ENCODE measurements at regions not wholly inside any gene's neighbourhood (a gene's known extent, or its start where the extent isn't known, plus 50 kb on each side); places are given as distances from the start of the nearest gene placed in this dataset.

- H4K91ac ChIP-seq (ENCODE audit: insufficient read depth, low read depth, low read length), result no peak overlapping the region
- H3K27ac ChIP-seq (ENCODE audit: insufficient read depth, low read length), result no peak overlapping the region
- H4K8ac ChIP-seq (ENCODE audit: low read depth in 2 of 2, low read length in 2 of 2), result no peak overlapping the region
- H2BK20ac ChIP-seq (ENCODE audit: low read depth, low read length), result no peak overlapping the region
- ATAC-seq (ENCODE audit: low read depth) (no peak), DNase-seq (no peak)
- no peak overlapping the region for H3K14ac ChIP-seq (replicated peaks; ENCODE audit: low read depth, low read length)
- no peaks in the 10 kb centered on the region for H3K9me1 ChIP-seq (ENCODE audit: insufficient read depth, low read length)
- H2BK120ac ChIP-seq (ENCODE audit: low read depth, low read length), result no peak overlapping the region
- no peaks in the 10 kb centered on the region for H3K36me3 ChIP-seq (ENCODE audit: control insufficient read depth, insufficient read depth, low read length)
- H2BK15ac ChIP-seq (ENCODE audit: low read depth, low read length), result no peak overlapping the region
- no peak overlapping the region for H3K4me3 ChIP-seq (ENCODE audit: insufficient read depth, low read depth, low read length)
- H3K27me3 ChIP-seq (ENCODE audit: control insufficient read depth, insufficient read depth, low read length), result no peaks in the 10 kb centered on the region
- no peaks in the 10 kb centered on the region for H3K4me1 ChIP-seq (ENCODE audit: control insufficient read depth, insufficient read depth, low read length)
- H3K56ac ChIP-seq (ENCODE audit: extremely low read depth, insufficient read depth, low read length), result no peak overlapping the region
- no peak overlapping the region for H2BK5ac ChIP-seq (ENCODE audit: low read depth, low read length, poor library complexity, severe bottlenecking)
- H3K23ac ChIP-seq (ENCODE audit: low read depth, low read length), result no peak overlapping the region
- H3K9ac ChIP-seq (ENCODE audit: low read depth, low read length), result no peak overlapping the region
- no TSS peak for BruUV-seq (replicated peaks)
- H3K9me3 ChIP-seq (ENCODE audit: control insufficient read depth, insufficient read depth, low read length), result no peaks in the 10 kb centered on the region
- no peaks in the 10 kb centered on the region for H3K79me1 ChIP-seq (ENCODE audit: low read depth in 1 of 2, low read length in 2 of 2)
- POLR2A ChIA-PET (ENCODE audit: unreplicated experiment), result no interaction called here
- intact Hi-C loops (cut with micrococcal nuclease) (no loop called here), dilution Hi-C loops (cut with HindIII; ENCODE audit: low sequenced_read_pairs, unreplicated experiment) (no loop called here), in situ Hi-C loops (cut with MboI; ENCODE audit: low sequenced_read_pairs) (no loop called here)
- no peak overlapping the region for H3K4ac ChIP-seq (ENCODE audit: low read depth, low read length)
- no peak overlapping the region for H2AK5ac ChIP-seq (ENCODE audit: low read depth, low read length)
- CTCF ChIA-PET, result interaction anchor here (0.7 kb wide), 1 partner anchor 1262 kb away, joined by 4 read pairs; no protein-coding TSS in a partner anchor
- no peak overlapping the region for H4K5ac ChIP-seq (ENCODE audit: low read depth, low read length)
- no peak overlapping the region for H3K4me2 ChIP-seq (ENCODE audit: low read depth, low read length)
- H4K20me1 ChIP-seq (ENCODE audit: insufficient read depth, low read length), result no peaks in the 10 kb centered on the region
- no peak overlapping the region for H3K18ac ChIP-seq (ENCODE audit: low read depth, low read length)
- no peak overlapping the region for H2AK9ac ChIP-seq (replicated peaks; ENCODE audit: low read depth, low read length, poor library complexity)
- TF ChIP-seq CTCF (conservative IDR thresholded peaks at IDR 0.05; ENCODE audit: low read depth, low read length) (no peak), FOS (IDR thresholded peaks at IDR 0.05; ENCODE audit: low read depth, low read length) (no peak), USF2 (IDR thresholded peaks at IDR 0.05; ENCODE audit: low read depth, low read length) (no peak), MAZ (IDR thresholded peaks at IDR 0.05; ENCODE audit: borderline replicate concordance, low read depth, low read length) (no peak), RAD21 (IDR thresholded peaks at IDR 0.05; ENCODE audit: low read length) (no peak), NFE2L2 (IDR thresholded peaks at IDR 0.05; ENCODE audit: low read depth, low read length) (no peak), CEBPB (IDR thresholded peaks at IDR 0.05; ENCODE audit: low read depth, low read length) (no peak), SMC3 (IDR thresholded peaks at IDR 0.05; ENCODE audit: low read depth, low read length) (no peak), RCOR1 (IDR thresholded peaks at IDR 0.05; ENCODE audit: insufficient replicate concordance, low read length) (no peak), MAFK (IDR thresholded peaks at IDR 0.05; ENCODE audit: low read depth, low read length) (no peak), POLR2A (IDR thresholded peaks at IDR 0.05; ENCODE audit: low read depth, low read length) (no peak), ELK1 (IDR thresholded peaks at IDR 0.05; ENCODE audit: borderline replicate concordance, low read depth, low read length) (no peak), BHLHE40 (IDR thresholded peaks at IDR 0.05; ENCODE audit: low read depth, low read length) (no peak)
- WGBS, 2 experiments (ENCODE audit: extremely low coverage in 2 of 2, insufficient read length in 1 of 2), result no CpG with 5 or more reads among the region's 4 CpGs
- no peak overlapping the region for H2AFZ ChIP-seq (replicated peaks; ENCODE audit: low read length, poor library complexity)
Measured at GRCh38 chr1:191327868-191328267, 830.4 kb upstream of the RGS18 start.

Data from IMR-90 (cell line).